SK-N-SH (cell line): ENCODE measurements at regions not wholly inside any gene's neighbourhood (a gene's known extent, or its start where the extent isn't known, plus 50 kb on each side); places are given as distances from the start of the nearest gene placed in this dataset.

Experiments
- CTCF ChIA-PET: fragments of 300-600, 350-600 bp; formaldehyde crosslinking; extraction: SDS; loops from one replicate; lab custom pipeline; 2021; lab: Yijun Ruan, JAX
- POLR2A ChIA-PET: fragments of 350-600 bp; sonication (Branson Sonifier 250); formaldehyde crosslinking; extraction: SDS; loops from one replicate; lab custom pipeline; 2020; ENCODE audit warnings: antibody characterized with exemption, inconsistent platforms; lab: Yijun Ruan, JAX
- DNase-seq: peaks from one replicate; pipeline ENCODE4 v3.0.0; 2012
- H2AFZ ChIP-seq: fragments of 200-600 bp; sonication (generic); 2 replicates; pipeline ENCODE4 v1.8.1; 2016; ENCODE audit warnings: antibody characterized with exemption, mild to moderate bottlenecking, low read depth
- H3F3A ChIP-seq: fragments of 200-600 bp; sonication (generic); replicated peaks from 2 replicates; pipeline ENCODE3; 2016; ENCODE audit warnings: antibody characterized with exemption, mild to moderate bottlenecking; ENCODE audit not compliant: insufficient read depth
- H3K27ac ChIP-seq, 2 experiments: fragments of 200-500 bp in 1 of 2; fragments of 200-600 bp in 1 of 2; sonication (Bioruptor generic) in 1 of 2; sonication (generic), shearing (Covaris generic) in 1 of 2; 2 replicates each; pipeline versions ENCODE4 v1.5.1 to v1.6.1; 2014 to 2016; ENCODE audit warnings: low read depth in 2 of 2, inconsistent platforms in 1 of 2, low read length in 1 of 2, mild to moderate bottlenecking in 1 of 2, mixed read lengths in 1 of 2
- H3K27me3 ChIP-seq: fragments of 200-600 bp; sonication (generic), shearing (Covaris generic); 2 replicates; pipeline ENCODE4 v1.6.1; 2016; ENCODE audit warnings: mixed run types; ENCODE audit not compliant: insufficient read depth
- H3K36me3 ChIP-seq, 2 experiments: fragments of 200-500 bp in 1 of 2; fragments of 200-600 bp in 1 of 2; sonication (Bioruptor generic) in 1 of 2; sonication (generic) in 1 of 2; replicated peaks in 1 of 2; 2 replicates each; pipeline versions ENCODE3 to v1.5.1; 2014 to 2016; ENCODE audit warnings: low read length in 1 of 2, mild to moderate bottlenecking in 1 of 2; ENCODE audit not compliant: insufficient read depth in 2 of 2, control insufficient read depth in 1 of 2
- H3K4me1 ChIP-seq, 2 experiments: fragments of 200-500 bp in 1 of 2; fragments of 200-600 bp in 1 of 2; sonication (Bioruptor generic) in 1 of 2; sonication (generic), shearing (Covaris generic) in 1 of 2; 2 replicates each; pipeline versions ENCODE4 v1.5.1 to v1.6.1; 2014 to 2016; ENCODE audit warnings: low read depth in 1 of 2, low read length in 1 of 2, mixed run types in 1 of 2; ENCODE audit not compliant: insufficient read depth in 2 of 2, control insufficient read depth in 1 of 2
- H3K4me2 ChIP-seq: fragments of 200-600 bp; sonication (generic), shearing (Covaris generic); 2 replicates; pipeline ENCODE4 v1.6.1; 2017; ENCODE audit warnings: mixed run types
- H3K4me3 ChIP-seq, 2 experiments: fragments of 200-500 bp in 1 of 2; fragments of 200-600 bp in 1 of 2; sonication (Bioruptor generic) in 1 of 2; sonication (generic), shearing (Covaris generic) in 1 of 2; 2 replicates each; pipeline versions ENCODE4 v1.5.1 to v1.8.1; 2014 to 2016; ENCODE audit warnings: low read depth in 2 of 2, inconsistent platforms in 1 of 2, low read length in 1 of 2, mild to moderate bottlenecking in 1 of 2, mixed read lengths in 1 of 2, moderate library complexity in 1 of 2
- H3K79me2 ChIP-seq: fragments of 200-600 bp; sonication (generic); 2 replicates; pipeline ENCODE4 v1.8.1; 2017; ENCODE audit warnings: mild to moderate bottlenecking; ENCODE audit not compliant: insufficient read depth
- H3K9ac ChIP-seq: fragments of 200-600 bp; sonication (generic); 2 replicates; pipeline ENCODE4 v1.6.1; 2017; ENCODE audit warnings: mixed run types
- H3K9me2 ChIP-seq: fragments of 200-600 bp; sonication (generic); 2 replicates; pipeline ENCODE4 v1.6.1; 2017; ENCODE audit warnings: mixed run types
- H3K9me3 ChIP-seq: fragments of 200-600 bp; sonication (generic); 2 replicates; pipeline ENCODE4 v1.6.1; 2017; ENCODE audit warnings: mixed run types, mild to moderate bottlenecking, moderate library complexity
- H4K20me1 ChIP-seq: fragments of 200-600 bp; sonication (generic); 2 replicates; pipeline ENCODE4 v1.6.1; 2017; ENCODE audit warnings: mild to moderate bottlenecking, mixed run types; ENCODE audit not compliant: insufficient read depth
- EZH2phosphoT487 ChIP-seq: fragments of 200-600 bp; sonication (generic); IDR thresholded peaks from 2 replicates; pipeline ENCODE4 v1.6.1; 2017; ENCODE audit warnings: low read depth, mixed run types, mild to moderate bottlenecking, antibody characterized with exemption, moderate library complexity, borderline replicate concordance
- FOXJ3 ChIP-seq: sonication (generic); formaldehyde crosslinking; IDR thresholded peaks from 2 replicates; pipeline ENCODE4 v1.5.1; 2020; ENCODE audit warnings: mild to moderate bottlenecking, missing genetic modification reagents
- FOXM1 ChIP-seq: IDR thresholded peaks from 2 replicates; pipeline ENCODE4 v1.4.0; 2012; ENCODE audit warnings: low read depth, mild to moderate bottlenecking
- GABPA ChIP-seq: IDR thresholded peaks from 2 replicates; pipeline ENCODE4 v1.4.0; 2012; ENCODE audit warnings: low read depth, mild to moderate bottlenecking
- GATA2 ChIP-seq: sonication (generic); formaldehyde crosslinking; IDR thresholded peaks from 2 replicates; pipeline ENCODE4 v1.5.0; 2020; ENCODE audit warnings: mild to moderate bottlenecking, missing genetic modification reagents
- MXI1 ChIP-seq: IDR thresholded peaks from 2 replicates; pipeline ENCODE4 v1.6.1; 2012; ENCODE audit warnings: mild to moderate bottlenecking, low read depth, low read length, improper control_type of control experiment
- NFIC ChIP-seq: IDR thresholded peaks from 2 replicates; pipeline ENCODE4 v1.4.0; 2012; ENCODE audit warnings: borderline replicate concordance
- RAD21 ChIP-seq: IDR thresholded peaks from 2 replicates; pipeline ENCODE4 v1.6.1; 2012; ENCODE audit warnings: mild to moderate bottlenecking, low read length
- RXRA ChIP-seq: IDR thresholded peaks from 2 replicates; pipeline ENCODE4 v1.4.0; 2012; ENCODE audit warnings: low read depth, mild to moderate bottlenecking, borderline replicate concordance
- TAF1 ChIP-seq: IDR thresholded peaks from 2 replicates; pipeline ENCODE4 v1.6.1; 2012; ENCODE audit warnings: low read depth, mild to moderate bottlenecking, low read length, moderate library complexity, borderline replicate concordance
- TCF12 ChIP-seq: IDR thresholded peaks from 2 replicates; pipeline ENCODE4 v1.4.0; 2012
- ZBTB33 ChIP-seq: IDR thresholded peaks from 2 replicates; pipeline ENCODE4 v1.4.0; 2012; ENCODE audit warnings: low read depth, borderline replicate concordance
- WGBS: methylation state at CpG from one replicate; pipeline ENCODE4 v1.1.6; 2017; ENCODE audit warnings: low lambda C conversion rate; 5-methylcytosine and 5-hydroxymethylcytosine counted together
- TF ChIP-seq, protein P1 (sequence below): fragments of 200-600 bp; sonication (generic); IDR thresholded peaks from 2 replicates; pipeline ENCODE4 v1.6.1; 2017; ENCODE audit warnings: antibody characterized with exemption, mild to moderate bottlenecking, moderate library complexity
- TF ChIP-seq, protein P2 (sequence below): IDR thresholded peaks from 2 replicates; pipeline ENCODE4 v1.4.0; 2012; ENCODE audit warnings: low read depth, borderline replicate concordance

DNA sequence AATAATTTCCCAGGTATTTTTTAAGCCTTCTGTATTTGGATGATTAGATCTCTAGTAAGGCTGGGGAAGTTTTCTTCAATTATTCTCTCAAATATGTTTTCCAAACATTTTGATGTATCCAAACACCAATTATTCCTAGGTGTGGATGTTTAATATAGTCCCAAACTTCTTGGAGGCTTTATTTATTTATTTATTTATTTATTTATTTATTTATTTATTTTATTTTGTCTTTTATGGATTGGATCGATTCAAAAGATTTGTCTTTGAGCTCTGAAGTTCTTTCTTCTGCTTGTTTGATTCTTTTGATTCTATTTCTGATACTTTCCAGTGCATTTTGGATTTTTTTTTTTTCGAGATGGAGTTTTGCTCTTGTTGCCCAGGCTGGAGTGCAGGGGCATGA, 2267.9 kb upstream of the RAG2 start:
- Histone ChIP-seq H3K9me2 (0 out of 2 replicates have a peak, but pooled peaks cover 2% of the 10 kb centered on the region), H3K4me1 (no peaks in the 10 kb centered on the region), H3K27ac (no peak overlapping the region), H3F3A (no peaks in the 10 kb centered on the region), H4K20me1 (no peaks in the 10 kb centered on the region), H3K36me3 (no peaks in the 10 kb centered on the region), H3K9me3 (no peaks in the 10 kb centered on the region), H3K79me2 (no peaks in the 10 kb centered on the region), H2AFZ (no peak overlapping the region), H3K27me3 (no peaks in the 10 kb centered on the region), H3K9ac (no peak overlapping the region), H3K4me2 (no peak overlapping the region), H3K4me3 (no peak overlapping the region)
- ChIA-PET POLR2A (no interaction called here), CTCF (no interaction called here)
- WGBS = 2% methylated on average over 2 of the region's 2 CpGs
- TF ChIP-seq EZH2phosphoT487 (no peak), GATA2 (CRISPR knock-in tag) (no peak), GABPA (no peak), ZBTB33 (no peak), TAF1 (no peak), FOXJ3 (CRISPR knock-in tag) (no peak)
- TF ChIP-seq, protein P1, sequence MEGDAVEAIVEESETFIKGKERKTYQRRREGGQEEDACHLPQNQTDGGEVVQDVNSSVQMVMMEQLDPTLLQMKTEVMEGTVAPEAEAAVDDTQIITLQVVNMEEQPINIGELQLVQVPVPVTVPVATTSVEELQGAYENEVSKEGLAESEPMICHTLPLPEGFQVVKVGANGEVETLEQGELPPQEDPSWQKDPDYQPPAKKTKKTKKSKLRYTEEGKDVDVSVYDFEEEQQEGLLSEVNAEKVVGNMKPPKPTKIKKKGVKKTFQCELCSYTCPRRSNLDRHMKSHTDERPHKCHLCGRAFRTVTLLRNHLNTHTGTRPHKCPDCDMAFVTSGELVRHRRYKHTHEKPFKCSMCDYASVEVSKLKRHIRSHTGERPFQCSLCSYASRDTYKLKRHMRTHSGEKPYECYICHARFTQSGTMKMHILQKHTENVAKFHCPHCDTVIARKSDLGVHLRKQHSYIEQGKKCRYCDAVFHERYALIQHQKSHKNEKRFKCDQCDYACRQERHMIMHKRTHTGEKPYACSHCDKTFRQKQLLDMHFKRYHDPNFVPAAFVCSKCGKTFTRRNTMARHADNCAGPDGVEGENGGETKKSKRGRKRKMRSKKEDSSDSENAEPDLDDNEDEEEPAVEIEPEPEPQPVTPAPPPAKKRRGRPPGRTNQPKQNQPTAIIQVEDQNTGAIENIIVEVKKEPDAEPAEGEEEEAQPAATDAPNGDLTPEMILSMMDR = no peak
- no peak for DNase-seq

DNA sequence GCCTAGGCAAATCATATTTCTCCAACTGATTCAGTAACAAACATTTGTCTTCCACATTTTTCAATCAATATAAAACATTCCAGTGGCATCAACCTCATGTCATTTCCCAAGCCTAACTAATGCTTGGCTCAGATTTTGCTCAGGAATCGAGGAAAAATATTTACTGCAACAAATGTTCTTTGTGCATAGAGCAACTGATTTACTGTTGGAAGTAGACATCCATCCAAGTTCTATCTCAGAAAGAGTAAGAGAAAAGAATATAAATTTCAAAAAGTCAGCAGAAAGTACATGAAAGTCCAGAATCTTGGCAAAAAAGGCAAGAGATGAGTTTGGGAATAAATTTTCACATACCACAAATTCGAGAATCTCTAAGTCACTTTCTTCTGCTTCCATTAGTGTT, 2245.0 kb upstream of the RAG2 start:
- no peaks in the 10 kb centered on the region for H3K9me2 ChIP-seq
- POLR2A ChIA-PET = no interaction called here

More for the DNA sequence above, 2245.0 kb upstream of the RAG2 start:
- Histone ChIP-seq H3K79me2 (no peaks in the 10 kb centered on the region), H3K4me1 (no peaks in the 10 kb centered on the region), H3K9ac (no peak overlapping the region), H3K36me3 (no peaks in the 10 kb centered on the region), H3K4me3 (no peak overlapping the region), H3K9me3 (no peaks in the 10 kb centered on the region), H3K27ac (no peak overlapping the region), H4K20me1 (no peaks in the 10 kb centered on the region), H3K27me3 (no peaks in the 10 kb centered on the region), H3K4me2 (no peak overlapping the region), H2AFZ (no peak overlapping the region), H3F3A (no peaks in the 10 kb centered on the region)
- 2% methylated on average over 2 of the region's 2 CpGs for WGBS
- DNase-seq = no peak
- no peak for TF ChIP-seq RXRA
- TF ChIP-seq, protein P2, sequence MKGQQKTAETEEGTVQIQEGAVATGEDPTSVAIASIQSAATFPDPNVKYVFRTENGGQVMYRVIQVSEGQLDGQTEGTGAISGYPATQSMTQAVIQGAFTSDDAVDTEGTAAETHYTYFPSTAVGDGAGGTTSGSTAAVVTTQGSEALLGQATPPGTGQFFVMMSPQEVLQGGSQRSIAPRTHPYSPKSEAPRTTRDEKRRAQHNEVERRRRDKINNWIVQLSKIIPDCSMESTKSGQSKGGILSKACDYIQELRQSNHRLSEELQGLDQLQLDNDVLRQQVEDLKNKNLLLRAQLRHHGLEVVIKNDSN = no peak
- no peak for TF ChIP-seq GABPA
- TF ChIP-seq RAD21 = no peak
- TF ChIP-seq NFIC = no peak
- TF ChIP-seq TCF12 = no peak
- TF ChIP-seq, protein P1 = no peak
- no peak for TF ChIP-seq FOXM1
- TF ChIP-seq MXI1 = no peak
- TF ChIP-seq GATA2 (CRISPR knock-in tag) = no peak
- CTCF ChIA-PET = no interaction called here
